Endothelial cell of umbilical vein (primary cell): ENCODE measurements at regions not wholly inside any gene's neighbourhood (a gene's known extent, or its start where the extent isn't known, plus 50 kb on each side); places are given as distances from the start of the nearest gene placed in this dataset.
A peak's percentile ranks its signal among the peaks of the same experiment; 100 is the strongest.

Experiments used
- BruUV-seq: library from RNA; stranded (reverse); fragments of 400-500 nt; replicated peaks from 2 replicates; lab custom pipeline; 2021; lab: Mats Ljungman, UMichigan
- CTCF ChIA-PET: fragments of 300-600, 350-600 bp; sonication (Branson Sonifier 250); formaldehyde crosslinking; loops from one replicate; lab custom pipeline; 2021; ENCODE audit warnings: antibody characterized with exemption, inconsistent platforms; lab: Charles Lee
- POLR2A ChIA-PET: fragments of 300-600, 350-600 bp; sonication (Branson Sonifier 250); formaldehyde crosslinking; loops from one replicate; lab custom pipeline; 2021; ENCODE audit warnings: antibody characterized with exemption, inconsistent platforms; lab: Charles Lee
- DNase-seq: peaks from one replicate; pipeline ENCODE4 v3.0.0-alpha.2; 2011; ENCODE audit warnings: low read depth, low spot score
- FAIRE-seq: peaks from 2 replicates; lab custom pipeline; 2011; peaks lifted over from hg19 to GRCh38; lab: Jason Lieb, UNC
- H2AFZ ChIP-seq: 2 replicates; pipeline ENCODE4 v1.6.0; 2012; ENCODE audit warnings: low read depth, low read length, control low read depth, inconsistent platforms
- H3K27ac ChIP-seq: 2 replicates; pipeline ENCODE4 v1.5.1; 2011; ENCODE audit warnings: low read depth, mild to moderate bottlenecking, control low read depth, low read length, moderate library complexity; ENCODE audit not compliant: insufficient read depth
- H3K27me3 ChIP-seq, 2 experiments: 2 replicates each; pipeline versions ENCODE4 v1.6.0 to v1.6.1; 2011; ENCODE audit warnings: low read length in 2 of 2, mixed read lengths in 1 of 2; ENCODE audit not compliant: control insufficient read depth in 2 of 2, insufficient read depth in 2 of 2
- H3K36me3 ChIP-seq, 2 experiments: 2 replicates in 1 of 2; 3 replicates in 1 of 2; pipeline ENCODE4 v1.5.1; 2011; ENCODE audit warnings: low read length in 2 of 2, mild to moderate bottlenecking in 1 of 2, moderate library complexity in 1 of 2; ENCODE audit not compliant: control insufficient read depth in 2 of 2, insufficient read depth in 2 of 2; ENCODE audit errors: extremely low read depth in 1 of 2
- H3K4me1 ChIP-seq: 3 replicates; pipeline ENCODE4 v1.5.1; 2011; ENCODE audit warnings: mild to moderate bottlenecking, low read length; ENCODE audit not compliant: control insufficient read depth, insufficient read depth; ENCODE audit errors: extremely low read depth
- H3K4me2 ChIP-seq: 2 replicates; pipeline ENCODE4 v1.6.1; 2011; ENCODE audit warnings: low read length, control low read depth, mixed read lengths; ENCODE audit not compliant: insufficient read depth
- H3K4me3 ChIP-seq, 3 experiments: fragments of 200-600 bp in 1 of 3; sonication (generic), shearing (Covaris generic) in 1 of 3; replicated peaks in 1 of 3; 2 replicates each; pipeline ENCODE4 v1.5.1; 2011 to 2016; ENCODE audit warnings: control low read depth in 3 of 3, low read length in 3 of 3, mild to moderate bottlenecking in 2 of 3, inconsistent platforms in 1 of 3, low read depth in 1 of 3, moderate library complexity in 1 of 3; ENCODE audit not compliant: insufficient read depth in 1 of 3
- H3K79me2 ChIP-seq: 2 replicates; pipeline ENCODE4 v1.6.0; 2012; ENCODE audit warnings: low read length, inconsistent platforms; ENCODE audit not compliant: control insufficient read depth, insufficient read depth
- H3K9ac ChIP-seq: replicated peaks from 2 replicates; pipeline ENCODE3; 2011; ENCODE audit warnings: low read length, control low read depth; ENCODE audit not compliant: insufficient read depth; ENCODE audit errors: extremely low read depth
- H3K9me1 ChIP-seq: replicated peaks from 3 replicates; pipeline ENCODE4 v1.6.0; 2011; ENCODE audit warnings: mild to moderate bottlenecking, low read length; ENCODE audit not compliant: control insufficient read depth, insufficient read depth; ENCODE audit errors: extremely low read depth
- H3K9me3 ChIP-seq: replicated peaks from 2 replicates; pipeline ENCODE4 v1.5.1; 2012; ENCODE audit warnings: low read length, inconsistent platforms; ENCODE audit not compliant: control insufficient read depth, insufficient read depth
- H4K20me1 ChIP-seq: replicated peaks from 2 replicates; pipeline ENCODE3; 2011; ENCODE audit warnings: mild to moderate bottlenecking, low read length; ENCODE audit not compliant: control insufficient read depth, insufficient read depth; ENCODE audit errors: extremely low read depth
- EZH2 ChIP-seq: IDR thresholded peaks from 2 replicates; pipeline ENCODE4 v1.6.1; 2012; ENCODE audit warnings: borderline replicate concordance, low read depth, mild to moderate bottlenecking, moderate library complexity, low read length, inconsistent platforms; ENCODE audit not compliant: severe bottlenecking
- FOS ChIP-seq: IDR thresholded peaks from 2 replicates; pipeline ENCODE4 v1.6.1; 2011; ENCODE audit warnings: mild to moderate bottlenecking, low read length, moderate library complexity, borderline replicate concordance; ENCODE audit not compliant: insufficient read depth
- GATA2 ChIP-seq: IDR thresholded peaks from 2 replicates; pipeline ENCODE4 v1.7.0; 2011; ENCODE audit warnings: low read depth, mild to moderate bottlenecking, moderate library complexity, mixed read lengths, low read length; ENCODE audit not compliant: insufficient read length, insufficient read depth
- JUN ChIP-seq: IDR thresholded peaks from 2 replicates; pipeline ENCODE4 v1.6.1; 2011; ENCODE audit warnings: borderline replicate concordance, low read depth; ENCODE audit not compliant: insufficient read length, insufficient read depth
- MAX ChIP-seq: IDR thresholded peaks from 2 replicates; pipeline ENCODE4 v1.6.1; 2011; ENCODE audit not compliant: insufficient read depth, insufficient read length
- MYC ChIP-seq: IDR thresholded peaks from one replicate; pipeline ENCODE4 v1.6.1; 2011; ENCODE audit warnings: mild to moderate bottlenecking, low read depth, low read length
- POLR2A ChIP-seq: IDR thresholded peaks from 2 replicates; pipeline ENCODE4 v1.6.1; 2012; ENCODE audit warnings: low read depth, mild to moderate bottlenecking, control low read depth, low read length
- POLR2AphosphoS5 ChIP-seq: IDR thresholded peaks from 2 replicates; pipeline ENCODE4 v1.6.1; 2012; ENCODE audit warnings: low read depth, mild to moderate bottlenecking, control low read depth, low read length, moderate library complexity; ENCODE audit not compliant: insufficient read depth
- dilution Hi-C: fragments of 300-500 bp; cut with MboI; formaldehyde crosslinking; loops from one replicate; pipeline ENCODE4 v1.15.0; 2019; ENCODE audit warnings: low sequenced_read_pairs; ENCODE audit not compliant: extremely low pct_ligation_motif_present
- intact Hi-C: fragments of 100-400 bp; cut with micrococcal nuclease; formaldehyde crosslinking; loops from one replicate; pipeline ENCODE4 v1.10.0; 2022
- TF ChIP-seq, protein P1 (sequence below), 2 donors: IDR thresholded peaks; 1 replicate in 1 of 2; 2 replicates in 1 of 2; pipeline ENCODE4 v1.5.1; 2011; ENCODE audit warnings: low read length in 2 of 2, mild to moderate bottlenecking in 2 of 2, moderate library complexity in 2 of 2, control low read depth in 1 of 2, inconsistent platforms in 1 of 2, low read depth in 1 of 2; ENCODE audit not compliant: insufficient read depth in 1 of 2; ENCODE audit errors: extremely low read depth in 1 of 2

GRCh38 chr17:65370669-65371131, 190.7 kb downstream of the AXIN2 start:
- TF ChIP-seq JUN = no peak
- no peak for TF ChIP-seq MAX
- TF ChIP-seq EZH2 = no peak
- no peak for TF ChIP-seq GATA2
- TF ChIP-seq FOS = no peak
- no peak for TF ChIP-seq POLR2A
- TF ChIP-seq POLR2AphosphoS5 = no peak
- TF ChIP-seq, protein P1, sequence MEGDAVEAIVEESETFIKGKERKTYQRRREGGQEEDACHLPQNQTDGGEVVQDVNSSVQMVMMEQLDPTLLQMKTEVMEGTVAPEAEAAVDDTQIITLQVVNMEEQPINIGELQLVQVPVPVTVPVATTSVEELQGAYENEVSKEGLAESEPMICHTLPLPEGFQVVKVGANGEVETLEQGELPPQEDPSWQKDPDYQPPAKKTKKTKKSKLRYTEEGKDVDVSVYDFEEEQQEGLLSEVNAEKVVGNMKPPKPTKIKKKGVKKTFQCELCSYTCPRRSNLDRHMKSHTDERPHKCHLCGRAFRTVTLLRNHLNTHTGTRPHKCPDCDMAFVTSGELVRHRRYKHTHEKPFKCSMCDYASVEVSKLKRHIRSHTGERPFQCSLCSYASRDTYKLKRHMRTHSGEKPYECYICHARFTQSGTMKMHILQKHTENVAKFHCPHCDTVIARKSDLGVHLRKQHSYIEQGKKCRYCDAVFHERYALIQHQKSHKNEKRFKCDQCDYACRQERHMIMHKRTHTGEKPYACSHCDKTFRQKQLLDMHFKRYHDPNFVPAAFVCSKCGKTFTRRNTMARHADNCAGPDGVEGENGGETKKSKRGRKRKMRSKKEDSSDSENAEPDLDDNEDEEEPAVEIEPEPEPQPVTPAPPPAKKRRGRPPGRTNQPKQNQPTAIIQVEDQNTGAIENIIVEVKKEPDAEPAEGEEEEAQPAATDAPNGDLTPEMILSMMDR (IDR thresholded peaks at IDR 0.05; ENCODE audit: extremely low read depth in 1 of 2, insufficient read depth in 1 of 2, low read depth in 1 of 2, low read length in 2 of 2) = no peak
- TF ChIP-seq MYC = no peak
- Histone ChIP-seq H3K9ac (no peak overlapping the region), H3K4me1 (no peaks in the 10 kb centered on the region), H3K36me3 (no peaks in the 10 kb centered on the region), H3K9me1 (no peaks in the 10 kb centered on the region), H2AFZ (no peak overlapping the region), H3K27ac (no peak overlapping the region), H3K4me3 (no peak overlapping the region), H3K9me3 (no peaks in the 10 kb centered on the region), H3K27me3 (peaks cover 23 to 34% of the 10 kb centered on the region in 2 experiments), H3K79me2 (no peaks in the 10 kb centered on the region), H3K4me2 (no peak overlapping the region), H4K20me1 (no peaks in the 10 kb centered on the region)
- FAIRE-seq (no peak), DNase-seq (peak; percentile 44)
- BruUV-seq = no TSS peak
- POLR2A ChIA-PET = no interaction called here
- CTCF ChIA-PET = no interaction called here
- intact Hi-C loops = no loop called here
- dilution Hi-C loops = no loop called here
